ENCODE measurements at regions not wholly inside any gene's neighbourhood (a gene's known extent, or its start where the extent isn't known, plus 50 kb on each side); places are given as distances from the start of the nearest gene placed in this dataset.
"Not testable (repeated sequence)": the region's sequence is repeated elsewhere in the genome, so short reads cannot be mapped to it uniquely, and the experiment has no call there.

- ATAC-seq (ENCODE audit: insufficient number of reproducible peaks, low FRiP score, low read depth) (no peak), DNase-seq (ENCODE audit: low spot score) (no peak)
- no peaks in the 10 kb centered on the region for H3K27me3 ChIP-seq (replicated peaks; ENCODE audit: insufficient read depth)
- H3K9me3 ChIP-seq: no peaks in the 10 kb centered on the region
- no peak for TF ChIP-seq CTCF (IDR thresholded peaks at IDR 0.05)
- no peak overlapping the region for H3K27ac ChIP-seq
- no peaks in the 10 kb centered on the region for H3K36me3 ChIP-seq
- H3K4me1 ChIP-seq (ENCODE audit: control insufficient read depth in 1 of 2, low read depth in 2 of 2): no peaks in the 10 kb centered on the region
- H3K4me3 ChIP-seq: no peak overlapping the region
These were observed 81.1 kb downstream of the TTLL2 start for GRCh38 chr6:167405778-167406532.

GRCh38 chr6:167406533-167407238, 81.8 kb downstream of the TTLL2 start:
- H3K9me3 ChIP-seq; H3K27ac ChIP-seq; DNase-seq (ENCODE audit: low spot score); H3K27me3 ChIP-seq (replicated peaks; ENCODE audit: insufficient read depth); ATAC-seq (ENCODE audit: insufficient number of reproducible peaks, low FRiP score, low read depth); H3K4me1 ChIP-seq (ENCODE audit: control insufficient read depth in 1 of 2, low read depth in 2 of 2); H3K36me3 ChIP-seq; H3K4me3 ChIP-seq: not testable (repeated sequence)

DNA sequence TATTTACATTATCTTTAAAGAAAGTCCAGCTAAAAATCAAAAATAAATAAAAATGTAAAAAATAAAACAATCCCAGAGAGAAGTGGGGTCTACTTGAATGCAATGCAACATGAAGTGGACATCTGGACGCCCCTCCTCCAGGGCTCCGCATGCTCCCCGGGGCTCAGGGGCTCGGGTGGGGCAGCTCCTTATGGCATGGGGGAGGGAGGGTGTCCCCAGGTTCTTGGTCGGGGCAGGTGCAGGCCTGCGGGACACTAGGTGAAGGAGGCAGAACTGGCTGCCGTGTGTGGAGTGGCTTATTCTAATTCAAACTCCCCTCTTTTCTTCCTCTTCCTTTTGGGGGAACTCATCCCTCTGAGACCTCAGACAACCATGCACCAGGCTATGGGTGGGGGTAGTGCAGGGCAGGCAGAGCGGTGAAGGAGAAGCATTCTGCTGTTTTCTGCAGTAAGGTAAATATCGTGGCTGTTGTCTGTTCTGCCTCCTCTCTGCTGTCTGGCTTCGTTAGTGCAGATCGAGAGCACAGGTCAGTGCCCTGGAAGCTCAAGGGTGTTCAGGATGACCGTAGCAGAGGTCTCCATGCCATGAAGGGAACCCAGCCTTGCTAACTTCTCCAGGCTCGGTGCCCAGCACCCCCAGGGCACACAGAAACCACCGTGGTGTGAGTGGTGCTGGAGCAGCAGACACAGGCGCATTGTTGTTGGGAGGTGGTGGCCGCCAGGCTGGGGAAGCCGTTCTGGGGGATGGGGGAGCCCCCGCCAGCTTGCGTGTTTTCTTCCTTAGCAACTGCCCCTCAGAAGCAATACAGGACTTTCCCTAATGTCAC, 82.6 kb downstream of the TTLL2 start:
- DNase-seq (ENCODE audit: low spot score): no peak
- Histone ChIP-seq H3K4me1 (ENCODE audit: control insufficient read depth in 1 of 2, low read depth in 2 of 2) (no peaks in the 10 kb centered on the region), H3K9me3 (no peaks in the 10 kb centered on the region), H3K27ac (no peak overlapping the region), H3K4me3 (no peak overlapping the region), H3K27me3 (replicated peaks; ENCODE audit: insufficient read depth) (no peaks in the 10 kb centered on the region), H3K36me3 (no peaks in the 10 kb centered on the region)
- no peak for ATAC-seq (ENCODE audit: insufficient number of reproducible peaks, low FRiP score, low read depth)
- TF ChIP-seq CTCF (IDR thresholded peaks at IDR 0.05): no peak

DNA sequence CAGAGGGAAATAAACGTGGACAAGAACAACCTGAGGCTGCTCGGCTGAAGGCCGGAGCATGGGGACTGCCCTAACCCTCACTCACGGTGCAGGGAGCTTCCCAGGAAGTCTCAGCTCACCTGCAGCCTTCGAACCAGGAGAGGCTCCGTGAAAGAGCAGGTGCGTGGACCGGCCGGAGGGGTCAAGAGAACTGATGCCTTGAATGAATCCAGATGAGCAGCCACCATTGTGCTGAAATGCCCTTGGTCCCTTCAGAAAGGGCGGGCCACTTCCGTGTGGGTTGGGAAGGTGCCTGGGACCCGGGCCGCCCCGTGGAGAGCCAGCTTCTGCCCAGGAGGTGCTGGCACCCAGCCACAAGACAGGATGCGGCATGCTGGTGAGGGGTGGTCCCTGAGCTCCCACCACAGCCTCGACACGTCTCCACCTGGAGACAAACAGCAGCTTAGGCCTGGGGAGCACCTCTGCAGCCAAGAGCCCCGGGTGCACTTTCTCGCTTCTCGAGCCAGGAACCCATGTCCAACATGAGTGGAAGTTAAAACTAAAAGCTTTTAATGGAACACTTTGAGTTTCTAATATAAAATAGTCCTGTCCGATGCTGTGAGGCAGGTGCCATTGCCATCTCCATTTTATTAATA, 83.5 kb downstream of the TTLL2 start:
- ATAC-seq (ENCODE audit: insufficient number of reproducible peaks, low FRiP score, low read depth) (no peak), DNase-seq (ENCODE audit: low spot score) (no peak)
- no peaks in the 10 kb centered on the region for H3K36me3 ChIP-seq
- no peak overlapping the region for H3K27ac ChIP-seq
- no peaks in the 10 kb centered on the region for H3K9me3 ChIP-seq
- no peak for TF ChIP-seq CTCF (IDR thresholded peaks at IDR 0.05)
- H3K27me3 ChIP-seq (replicated peaks; ENCODE audit: insufficient read depth): no peaks in the 10 kb centered on the region
- no peaks in the 10 kb centered on the region for H3K4me1 ChIP-seq (ENCODE audit: control insufficient read depth in 1 of 2, low read depth in 2 of 2)
- H3K4me3 ChIP-seq: no peak overlapping the region

DNA sequence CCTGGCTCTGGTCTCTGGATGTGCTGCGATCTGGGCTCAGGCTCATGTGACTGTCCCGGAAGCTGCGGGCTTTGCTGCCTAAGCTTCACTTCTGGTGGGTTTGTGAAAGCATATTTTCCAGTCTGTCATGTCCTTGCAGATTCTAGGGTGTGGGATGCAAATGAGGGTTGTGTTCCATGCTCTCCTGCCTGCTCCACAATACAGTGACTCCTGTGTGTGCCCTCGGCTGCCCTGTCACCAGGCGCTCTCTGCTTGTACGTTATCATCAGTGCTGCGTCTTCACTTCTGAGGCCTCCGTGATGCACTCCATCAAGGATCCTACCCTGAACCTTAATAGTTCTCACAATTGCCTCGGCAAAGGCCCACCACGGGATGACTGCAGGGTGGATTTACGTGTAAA, 84.2 kb downstream of the TTLL2 start:
- no peaks in the 10 kb centered on the region for H3K27me3 ChIP-seq (replicated peaks; ENCODE audit: insufficient read depth)
- TF ChIP-seq CTCF (IDR thresholded peaks at IDR 0.05): no peak
- H3K27ac ChIP-seq: no peak overlapping the region
- H3K36me3 ChIP-seq: no peaks in the 10 kb centered on the region
- no peak for ATAC-seq (ENCODE audit: insufficient number of reproducible peaks, low FRiP score, low read depth)
- H3K9me3 ChIP-seq: no peaks in the 10 kb centered on the region
- no peak overlapping the region for H3K4me3 ChIP-seq
- DNase-seq (ENCODE audit: low spot score): no peak
- no peaks in the 10 kb centered on the region for H3K4me1 ChIP-seq (ENCODE audit: control insufficient read depth in 1 of 2, low read depth in 2 of 2)
